Suprapubic skin (tissue), 4 donors: ENCODE measurements at regions not wholly inside any gene's neighbourhood (a gene's known extent, or its start where the extent isn't known, plus 50 kb on each side); places are given as distances from the start of the nearest gene placed in this dataset.

Source experiments
- DNase-seq, 2 donors: peaks; one replicate each; pipeline ENCODE4 v3.0.0-alpha.2; 2019; ENCODE audit warnings: low spot score in 2 of 2
- H3K27ac ChIP-seq: fragments of 200-600 bp; sonication (generic); one replicate; pipeline ENCODE4 v1.5.1; 2019
- H3K27me3 ChIP-seq: fragments of 200-600 bp; sonication (generic); one replicate; pipeline ENCODE4 v1.5.1; 2019
- H3K36me3 ChIP-seq: fragments of 200-600 bp; sonication (generic); one replicate; pipeline ENCODE4 v1.5.1; 2019
- H3K4me1 ChIP-seq: fragments of 200-600 bp; sonication (generic); one replicate; pipeline ENCODE4 v1.5.1; 2019
- H3K4me3 ChIP-seq: fragments of 200-600 bp; sonication (generic); one replicate; pipeline ENCODE4 v1.5.1; 2019; ENCODE audit warnings: mild to moderate bottlenecking
- H3K9me3 ChIP-seq: fragments of 200-600 bp; sonication (generic); one replicate; pipeline ENCODE4 v1.5.1; 2019
- EP300 ChIP-seq: sonication (generic); formaldehyde crosslinking; IDR thresholded peaks from one replicate; pipeline ENCODE4 v1.6.1; 2017; ENCODE audit warnings: antibody characterized with exemption
- POLR2A ChIP-seq, 2 donors: fragments of 450-650 bp; IDR thresholded peaks; one replicate each; pipeline ENCODE4 v1.6.1; 2017; ENCODE audit warnings: antibody characterized with exemption in 2 of 2, mild to moderate bottlenecking in 2 of 2, moderate library complexity in 2 of 2
- POLR2AphosphoS5 ChIP-seq, 3 donors: sonication (generic); formaldehyde crosslinking; IDR thresholded peaks; one replicate each; pipeline ENCODE4 v1.6.1; 2017; ENCODE audit warnings: antibody characterized with exemption in 3 of 3
- WGBS: methylation state at CpG from one replicate; pipeline ENCODE4 v1.1.5; 2018; 5-methylcytosine and 5-hydroxymethylcytosine counted together
- TF ChIP-seq, protein P1 (sequence below), 2 donors: fragments of 200-600 bp in 1 of 2; fragments of 450-650 bp in 1 of 2; sonication (generic) in 1 of 2; IDR thresholded peaks; one replicate each; pipeline ENCODE4 v1.5.1; 2016 to 2019; ENCODE audit warnings: antibody characterized with exemption in 2 of 2, mild to moderate bottlenecking in 1 of 2, moderate library complexity in 1 of 2

GRCh38 chrX:20653070-20653469 lies 386.4 kb upstream of the RPS6KA3 start:
- Histone ChIP-seq H3K4me3 (no peak overlapping the region), H3K27ac (no peak overlapping the region), H3K9me3 (no peaks in the 10 kb centered on the region), H3K36me3 (no peaks in the 10 kb centered on the region), H3K27me3 (no peaks in the 10 kb centered on the region), H3K4me1 (no peaks in the 10 kb centered on the region)
- TF ChIP-seq, protein P1, sequence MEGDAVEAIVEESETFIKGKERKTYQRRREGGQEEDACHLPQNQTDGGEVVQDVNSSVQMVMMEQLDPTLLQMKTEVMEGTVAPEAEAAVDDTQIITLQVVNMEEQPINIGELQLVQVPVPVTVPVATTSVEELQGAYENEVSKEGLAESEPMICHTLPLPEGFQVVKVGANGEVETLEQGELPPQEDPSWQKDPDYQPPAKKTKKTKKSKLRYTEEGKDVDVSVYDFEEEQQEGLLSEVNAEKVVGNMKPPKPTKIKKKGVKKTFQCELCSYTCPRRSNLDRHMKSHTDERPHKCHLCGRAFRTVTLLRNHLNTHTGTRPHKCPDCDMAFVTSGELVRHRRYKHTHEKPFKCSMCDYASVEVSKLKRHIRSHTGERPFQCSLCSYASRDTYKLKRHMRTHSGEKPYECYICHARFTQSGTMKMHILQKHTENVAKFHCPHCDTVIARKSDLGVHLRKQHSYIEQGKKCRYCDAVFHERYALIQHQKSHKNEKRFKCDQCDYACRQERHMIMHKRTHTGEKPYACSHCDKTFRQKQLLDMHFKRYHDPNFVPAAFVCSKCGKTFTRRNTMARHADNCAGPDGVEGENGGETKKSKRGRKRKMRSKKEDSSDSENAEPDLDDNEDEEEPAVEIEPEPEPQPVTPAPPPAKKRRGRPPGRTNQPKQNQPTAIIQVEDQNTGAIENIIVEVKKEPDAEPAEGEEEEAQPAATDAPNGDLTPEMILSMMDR (IDR thresholded peaks at IDR 0.05) = no peak
- TF ChIP-seq EP300 = no peak
- no peak for TF ChIP-seq POLR2AphosphoS5 (IDR thresholded peaks at IDR 0.05)
- no peak for TF ChIP-seq POLR2A (IDR thresholded peaks at IDR 0.05)
- DNase-seq = no peak

DNA sequence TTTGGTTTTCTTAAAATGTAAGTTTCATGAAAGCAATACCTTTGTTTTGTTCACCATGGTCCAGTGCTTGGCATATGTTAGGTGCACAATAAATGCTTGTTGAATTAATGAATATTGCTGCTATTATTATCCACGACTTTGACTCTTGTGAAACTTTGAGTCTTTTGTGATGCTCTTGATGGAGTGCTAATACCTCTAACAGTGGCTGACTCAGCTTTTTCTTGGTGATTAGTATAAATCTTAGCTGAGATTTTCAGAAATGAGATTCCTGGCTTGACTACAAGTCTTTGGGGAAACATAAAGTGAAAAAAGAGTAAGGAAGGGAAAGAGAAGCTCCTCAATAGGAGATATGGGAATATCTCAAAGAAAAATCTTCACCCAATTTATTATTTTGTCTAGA lies 375.2 kb upstream of the RPS6KA3 start:
- H3K36me3 ChIP-seq = no peaks in the 10 kb centered on the region
- WGBS = 41% methylated on average over 1 of the region's 1 CpG
- no peak overlapping the region for H3K27ac ChIP-seq
- no peak for DNase-seq
- no peaks in the 10 kb centered on the region for H3K9me3 ChIP-seq
- no peak overlapping the region for H3K4me3 ChIP-seq
- no peaks in the 10 kb centered on the region for H3K4me1 ChIP-seq
- H3K27me3 ChIP-seq = no peaks in the 10 kb centered on the region
- TF ChIP-seq, protein P1 (IDR thresholded peaks at IDR 0.05) = no peak
- TF ChIP-seq POLR2AphosphoS5 (IDR thresholded peaks at IDR 0.05) = no peak
- no peak for TF ChIP-seq POLR2A (IDR thresholded peaks at IDR 0.05)
- no peak for TF ChIP-seq EP300

DNA sequence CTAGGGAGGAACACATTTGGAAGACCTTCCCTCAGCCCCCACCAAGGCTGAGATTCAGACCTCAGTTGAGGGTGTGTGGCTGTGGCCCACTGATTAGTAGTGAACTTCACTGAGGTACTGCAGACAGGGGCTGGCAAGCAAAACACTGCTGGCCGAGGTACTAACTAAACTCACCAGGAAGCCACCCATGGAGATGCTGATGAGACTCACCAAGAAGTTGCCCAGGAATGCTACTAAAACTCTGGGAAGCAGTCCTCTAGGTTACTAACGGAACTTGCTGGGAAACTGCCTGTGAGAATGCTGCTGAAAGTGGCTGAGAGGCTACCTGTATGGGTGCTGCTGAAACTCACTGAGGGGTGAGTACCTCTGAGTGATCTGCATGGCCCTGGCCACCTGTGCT lies 372.4 kb upstream of the RPS6KA3 start:
- 42% methylated on average over 2 of the region's 2 CpGs for WGBS
- Histone ChIP-seq H3K9me3 (no peaks in the 10 kb centered on the region), H3K27ac (no peak overlapping the region), H3K27me3 (no peaks in the 10 kb centered on the region), H3K4me3 (no peak overlapping the region), H3K4me1 (no peaks in the 10 kb centered on the region), H3K36me3 (no peaks in the 10 kb centered on the region)
- TF ChIP-seq POLR2AphosphoS5 (IDR thresholded peaks at IDR 0.05) = no peak
- TF ChIP-seq EP300 = no peak
- TF ChIP-seq, protein P1 (IDR thresholded peaks at IDR 0.05) = no peak
- no peak for TF ChIP-seq POLR2A (IDR thresholded peaks at IDR 0.05)
- DNase-seq = no peak

DNA sequence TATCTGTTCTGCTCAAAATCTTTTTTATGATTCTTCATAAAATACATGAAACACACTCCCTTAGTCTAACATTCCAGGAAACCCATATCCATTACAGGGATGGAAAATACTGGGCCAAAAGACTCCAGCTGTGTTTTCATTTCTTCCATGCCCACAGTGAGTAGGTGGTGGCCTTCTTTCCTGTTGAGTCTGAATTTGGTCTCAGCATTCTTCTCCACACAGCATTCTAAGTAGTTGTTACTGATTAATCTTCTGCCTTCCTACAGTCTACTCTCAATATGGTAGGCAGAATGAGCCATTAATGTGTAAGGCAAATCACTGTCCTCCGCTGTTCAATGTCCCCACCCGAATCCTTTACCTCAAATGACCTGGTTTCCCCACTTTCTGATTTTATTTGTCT lies 370.6 kb upstream of the RPS6KA3 start:
- DNase-seq = no peak
- TF ChIP-seq, protein P1 (IDR thresholded peaks at IDR 0.05) = no peak
- TF ChIP-seq EP300 = no peak
- no peak for TF ChIP-seq POLR2A (IDR thresholded peaks at IDR 0.05)
- no peak for TF ChIP-seq POLR2AphosphoS5 (IDR thresholded peaks at IDR 0.05)
- H3K9me3 ChIP-seq = no peaks in the 10 kb centered on the region
- WGBS = 82% methylated on average over 2 of the region's 2 CpGs
- no peaks in the 10 kb centered on the region for H3K27me3 ChIP-seq
- no peaks in the 10 kb centered on the region for H3K36me3 ChIP-seq
- no peaks in the 10 kb centered on the region for H3K4me1 ChIP-seq
- H3K4me3 ChIP-seq = no peak overlapping the region
- H3K27ac ChIP-seq = no peak overlapping the region

DNA sequence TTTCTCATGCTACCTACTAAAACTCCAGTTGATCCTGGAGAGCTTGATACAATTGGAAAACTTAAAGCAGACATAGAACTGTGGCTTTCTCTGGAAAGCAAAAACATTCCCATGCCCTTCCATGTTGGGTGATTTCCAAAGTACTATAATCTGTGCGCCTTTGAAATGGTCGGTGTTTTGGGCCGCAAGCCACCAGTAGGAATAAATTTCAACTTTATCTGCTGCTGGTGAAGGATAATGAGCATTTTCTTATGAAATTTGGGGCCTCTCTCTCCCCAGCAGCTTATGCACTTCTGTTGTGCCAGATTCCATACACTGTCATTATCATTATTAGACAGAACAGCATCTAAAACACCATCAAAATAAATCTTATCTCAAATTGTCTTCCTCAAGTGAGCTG lies 366.7 kb upstream of the RPS6KA3 start:
- H3K27me3 ChIP-seq = no peaks in the 10 kb centered on the region
- 59% methylated on average over 3 of the region's 3 CpGs for WGBS
- H3K9me3 ChIP-seq = no peaks in the 10 kb centered on the region
- H3K4me3 ChIP-seq = no peak overlapping the region
- H3K27ac ChIP-seq = no peak overlapping the region
- DNase-seq = no peak
- H3K36me3 ChIP-seq = no peaks in the 10 kb centered on the region
- no peak for TF ChIP-seq POLR2A (IDR thresholded peaks at IDR 0.05)
- TF ChIP-seq, protein P1 (IDR thresholded peaks at IDR 0.05) = no peak
- TF ChIP-seq EP300 = no peak
- TF ChIP-seq POLR2AphosphoS5 (IDR thresholded peaks at IDR 0.05) = no peak
- no peaks in the 10 kb centered on the region for H3K4me1 ChIP-seq
